ENCODE measurements at regions not wholly inside any gene's neighbourhood (a gene's known extent, or its start where the extent isn't known, plus 50 kb on each side); places are given as distances from the start of the nearest gene placed in this dataset.

DNA sequence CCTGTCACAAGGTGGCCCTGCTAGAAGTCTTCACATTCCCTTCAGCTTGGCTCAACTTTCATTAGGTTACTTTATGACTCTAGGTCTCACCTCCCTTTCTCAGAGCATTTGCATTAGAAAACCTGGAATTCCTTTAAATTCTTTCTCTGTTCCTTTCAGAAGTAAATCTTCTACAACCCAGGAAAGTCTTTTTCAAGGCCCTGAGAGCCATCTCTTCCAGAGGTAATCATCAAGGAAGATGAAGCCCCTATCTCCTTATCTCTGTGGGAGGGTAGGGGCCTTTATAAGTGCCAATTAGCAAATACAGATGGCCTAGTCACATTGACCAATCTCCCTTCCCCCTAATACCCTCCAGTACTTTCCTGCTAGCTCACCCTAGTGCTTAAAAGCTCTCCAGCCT is 848.0 kb upstream of the FAM98A start:
- H3K36me3 Mint-ChIP-seq: no peaks in the 10 kb centered on the region
- no peak overlapping the region for H2AFZ ChIP-seq (replicated peaks)
- peaks cover 2% of the 10 kb centered on the region for H3K4me1 Mint-ChIP-seq
- peaks cover 22% of the 10 kb centered on the region for H3K4me1 ChIP-seq
- peaks cover 15% of the 10 kb centered on the region for H3K9me3 Mint-ChIP-seq
- peak; percentile 53 for DNase-seq (ENCODE audit: low spot score)
- H3K9me3 ChIP-seq (ENCODE audit: low read depth): peaks cover 18% of the 10 kb centered on the region
- TF ChIP-seq EZH2 (IDR thresholded peaks at IDR 0.05) (no peak), EZH2phosphoT487 (IDR thresholded peaks at IDR 0.05) (no peak)
- TF ChIP-seq, protein P1, sequence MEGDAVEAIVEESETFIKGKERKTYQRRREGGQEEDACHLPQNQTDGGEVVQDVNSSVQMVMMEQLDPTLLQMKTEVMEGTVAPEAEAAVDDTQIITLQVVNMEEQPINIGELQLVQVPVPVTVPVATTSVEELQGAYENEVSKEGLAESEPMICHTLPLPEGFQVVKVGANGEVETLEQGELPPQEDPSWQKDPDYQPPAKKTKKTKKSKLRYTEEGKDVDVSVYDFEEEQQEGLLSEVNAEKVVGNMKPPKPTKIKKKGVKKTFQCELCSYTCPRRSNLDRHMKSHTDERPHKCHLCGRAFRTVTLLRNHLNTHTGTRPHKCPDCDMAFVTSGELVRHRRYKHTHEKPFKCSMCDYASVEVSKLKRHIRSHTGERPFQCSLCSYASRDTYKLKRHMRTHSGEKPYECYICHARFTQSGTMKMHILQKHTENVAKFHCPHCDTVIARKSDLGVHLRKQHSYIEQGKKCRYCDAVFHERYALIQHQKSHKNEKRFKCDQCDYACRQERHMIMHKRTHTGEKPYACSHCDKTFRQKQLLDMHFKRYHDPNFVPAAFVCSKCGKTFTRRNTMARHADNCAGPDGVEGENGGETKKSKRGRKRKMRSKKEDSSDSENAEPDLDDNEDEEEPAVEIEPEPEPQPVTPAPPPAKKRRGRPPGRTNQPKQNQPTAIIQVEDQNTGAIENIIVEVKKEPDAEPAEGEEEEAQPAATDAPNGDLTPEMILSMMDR (IDR thresholded peaks at IDR 0.05): no peak
- H3K27ac Mint-ChIP-seq: no peak overlapping the region
- no peaks in the 10 kb centered on the region for H3K27me3 Mint-ChIP-seq (ENCODE audit: insufficient read depth, low read depth)
- H3F3A ChIP-seq (ENCODE audit: low read depth): peaks cover 27% of the 10 kb centered on the region
- H3K79me2 ChIP-seq (ENCODE audit: low read depth): no peaks in the 10 kb centered on the region
- H4K20me1 ChIP-seq (ENCODE audit: low read depth): no peaks in the 10 kb centered on the region
- H3K36me3 ChIP-seq: peaks cover 21% of the 10 kb centered on the region
- H3K4me2 ChIP-seq: peak overlapping the region; percentile 53
- H3K4me3 Mint-ChIP-seq: no peak overlapping the region
- peak overlapping the region; percentile 90 for H3K27ac ChIP-seq
- no peaks in the 10 kb centered on the region for H3K27me3 ChIP-seq
- H3K9ac ChIP-seq: no peak overlapping the region
- H3K4me3 ChIP-seq: no peak overlapping the region

DNA sequence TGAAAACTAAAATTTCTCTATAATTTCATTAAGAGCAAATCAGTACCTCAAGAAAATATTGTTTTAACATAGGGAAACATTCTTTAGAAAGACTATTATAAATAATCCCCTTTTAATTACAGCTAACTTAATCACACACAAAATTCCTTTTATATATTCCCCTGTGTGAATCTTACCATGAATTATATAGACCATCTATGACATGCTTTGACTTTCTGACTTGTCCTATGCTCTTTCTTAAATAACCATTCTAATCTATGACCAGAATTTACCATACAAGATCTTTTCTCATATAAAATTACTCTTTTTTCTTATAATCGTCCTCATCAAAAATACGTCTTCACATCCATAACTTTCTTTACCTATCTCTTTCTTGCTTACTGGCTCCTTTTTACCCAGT is 824.2 kb upstream of the FAM98A start:
- H3K9me3 ChIP-seq (ENCODE audit: low read depth): peaks cover 34% of the 10 kb centered on the region
- no peaks in the 10 kb centered on the region for H4K20me1 ChIP-seq (ENCODE audit: low read depth)
- peak; percentile 12 for DNase-seq (ENCODE audit: low spot score)
- H3K4me2 ChIP-seq: no peak overlapping the region
- Mint-ChIP-seq H3K27me3 (ENCODE audit: insufficient read depth, low read depth) (no peaks in the 10 kb centered on the region), H3K4me3 (no peak overlapping the region), H3K4me1 (no peaks in the 10 kb centered on the region), H3K27ac (no peak overlapping the region), H3K9me3 (peaks cover 18% of the 10 kb centered on the region), H3K36me3 (no peaks in the 10 kb centered on the region)
- H3K4me1 ChIP-seq: no peaks in the 10 kb centered on the region
- no peaks in the 10 kb centered on the region for H3F3A ChIP-seq (ENCODE audit: low read depth)
- no peaks in the 10 kb centered on the region for H3K79me2 ChIP-seq (ENCODE audit: low read depth)
- TF ChIP-seq EZH2phosphoT487 (IDR thresholded peaks at IDR 0.05) (no peak), EZH2 (IDR thresholded peaks at IDR 0.05) (no peak)
- TF ChIP-seq, protein P1 (IDR thresholded peaks at IDR 0.05): no peak
- H3K36me3 ChIP-seq: no peaks in the 10 kb centered on the region
- H3K9ac ChIP-seq: no peak overlapping the region
- H3K27me3 ChIP-seq: no peaks in the 10 kb centered on the region
- H2AFZ ChIP-seq (replicated peaks): no peak overlapping the region
- H3K4me3 ChIP-seq: no peak overlapping the region
- no peak overlapping the region for H3K27ac ChIP-seq

DNA sequence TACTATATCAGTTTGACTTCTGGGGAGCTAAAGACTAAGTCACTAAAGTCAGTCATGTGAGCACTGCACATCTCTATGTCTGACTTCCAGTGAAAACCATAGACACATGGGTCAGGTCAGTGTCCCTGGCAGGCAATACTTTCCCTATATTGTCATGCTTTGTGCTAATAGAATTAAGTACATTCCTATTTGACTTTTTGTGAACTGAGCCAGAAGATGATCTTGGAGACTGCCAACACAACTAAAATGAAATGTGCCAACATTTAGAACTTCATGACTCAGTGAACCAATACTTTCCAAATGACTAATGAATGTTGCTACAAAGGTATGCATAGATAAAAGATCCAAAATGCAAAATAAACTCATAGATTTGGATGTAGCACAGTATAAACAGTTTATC is 820.8 kb upstream of the FAM98A start:
- no peak for DNase-seq (ENCODE audit: low spot score)
- Mint-ChIP-seq H3K27ac (no peak overlapping the region), H3K4me3 (no peak overlapping the region), H3K4me1 (no peaks in the 10 kb centered on the region), H3K9me3 (peaks cover 14% of the 10 kb centered on the region), H3K27me3 (ENCODE audit: insufficient read depth, low read depth) (peaks cover 2% of the 10 kb centered on the region), H3K36me3 (no peaks in the 10 kb centered on the region)
- Histone ChIP-seq H3K79me2 (ENCODE audit: low read depth) (no peaks in the 10 kb centered on the region), H3K4me3 (no peak overlapping the region), H3K4me2 (no peak overlapping the region), H2AFZ (replicated peaks) (no peak overlapping the region), H3F3A (ENCODE audit: low read depth) (no peaks in the 10 kb centered on the region), H4K20me1 (ENCODE audit: low read depth) (no peaks in the 10 kb centered on the region), H3K36me3 (no peaks in the 10 kb centered on the region), H3K4me1 (no peaks in the 10 kb centered on the region), H3K9ac (no peak overlapping the region), H3K9me3 (ENCODE audit: low read depth) (peaks cover 34% of the 10 kb centered on the region), H3K27ac (no peak overlapping the region), H3K27me3 (no peaks in the 10 kb centered on the region)
- TF ChIP-seq, protein P1 (IDR thresholded peaks at IDR 0.05): no peak
- TF ChIP-seq EZH2 (IDR thresholded peaks at IDR 0.05) (no peak), EZH2phosphoT487 (IDR thresholded peaks at IDR 0.05) (no peak)

All from neural progenitor cell (in vitro differentiated cells).